Neural progenitor cell (in vitro differentiated cells): ENCODE measurements at regions not wholly inside any gene's neighbourhood (a gene's known extent, or its start where the extent isn't known, plus 50 kb on each side); places are given as distances from the start of the nearest gene placed in this dataset.

Experiments
- CTCF ChIP-seq: fragments of 200-600 bp; sonication (generic); IDR thresholded peaks from 2 replicates; pipeline ENCODE4 v1.5.1; 2017; ENCODE audit warnings: antibody characterized with exemption, mild to moderate bottlenecking
- EZH2 ChIP-seq: fragments of 200-600 bp; sonication (generic); IDR thresholded peaks from 2 replicates; pipeline ENCODE4 v1.6.1; 2017; ENCODE audit warnings: antibody characterized with exemption, mild to moderate bottlenecking, moderate library complexity
- EZH2phosphoT487 ChIP-seq: fragments of 200-600 bp; sonication (generic); IDR thresholded peaks from 2 replicates; pipeline ENCODE4 v1.6.1; 2017; ENCODE audit warnings: antibody characterized with exemption

- TF ChIP-seq EZH2, result no peak
- TF ChIP-seq EZH2phosphoT487, result no peak
- TF ChIP-seq CTCF, result no peak
Measured at GRCh38 chr18:78427081-78427480, 552.5 kb upstream of the SALL3 start.
